PC-3 (cell line): ENCODE measurements at regions not wholly inside any gene's neighbourhood (a gene's known extent, or its start where the extent isn't known, plus 50 kb on each side); places are given as distances from the start of the nearest gene placed in this dataset.

ENCODE experiments used
- ATAC-seq: fragments of 200-7000 bp; cut with Tn5 transposase; 2 replicates; pipeline ENCODE4 v1.9.1; 2020; ENCODE audit warnings: mild to moderate bottlenecking, moderate library complexity
- BruUV-seq: library from RNA; stranded (reverse); fragments of 400-500 nt; replicated peaks from 2 replicates; lab custom pipeline; 2021; lab: Mats Ljungman, UMichigan
- CTCF ChIA-PET: fragments of 300-600 bp; sonication (Branson Sonifier 250); formaldehyde crosslinking; loops from one replicate; lab custom pipeline; 2022; ENCODE audit warnings: antibody characterized with exemption; lab: Charles Lee
- POLR2A ChIA-PET: fragments of 300-600 bp; sonication (Branson Sonifier 250); formaldehyde crosslinking; loops from one replicate; lab custom pipeline; 2022; ENCODE audit warnings: antibody characterized with exemption; ENCODE audit not compliant: unreplicated experiment; lab: Charles Lee
- DNase-seq: peaks from one replicate; pipeline ENCODE4 v3.0.0-alpha.2; 2015
- H2AFZ ChIP-seq: fragments of 300-600 bp; sonication (generic); 2 replicates; pipeline ENCODE4 v1.6.0; 2016; ENCODE audit warnings: antibody characterized with exemption, low read length
- H3F3A ChIP-seq: fragments of 300-600 bp; sonication (generic); one replicate; pipeline ENCODE4 v1.6.0; 2017; ENCODE audit warnings: antibody characterized with exemption, low read length, control low read depth, mild to moderate bottlenecking; ENCODE audit not compliant: unreplicated experiment
- H3K27ac ChIP-seq: fragments of 300-600 bp; sonication (generic); 2 replicates; pipeline ENCODE4 v1.5.1; 2016; ENCODE audit warnings: mild to moderate bottlenecking, low read length
- H3K27me3 ChIP-seq: fragments of 300-600 bp; sonication (generic); 2 replicates; pipeline ENCODE4 v1.6.1; 2016; ENCODE audit warnings: low read length, mixed read lengths
- H3K36me3 ChIP-seq: fragments of 300-600 bp; sonication (generic); 2 replicates; pipeline ENCODE4 v1.6.1; 2016; ENCODE audit warnings: low read depth, mixed run types, low read length, mixed read lengths
- H3K4me1 ChIP-seq: fragments of 300-600 bp; sonication (generic); 2 replicates; pipeline ENCODE4 v1.5.1; 2016; ENCODE audit warnings: low read length; ENCODE audit not compliant: insufficient read depth
- H3K4me2 ChIP-seq: fragments of 300-600 bp; sonication (generic); 2 replicates; pipeline ENCODE4 v1.6.0; 2016; ENCODE audit warnings: low read length
- H3K4me3 ChIP-seq: fragments of 300-600 bp; sonication (generic); 2 replicates; pipeline ENCODE4 v1.5.1; 2016; ENCODE audit warnings: mild to moderate bottlenecking, low read length, mixed read lengths
- H3K79me2 ChIP-seq: fragments of 300-600 bp; sonication (generic); 2 replicates; pipeline ENCODE4 v1.6.1; 2017; ENCODE audit warnings: low read length, mixed read lengths
- H3K9ac ChIP-seq: fragments of 300-600 bp; sonication (generic); 2 replicates; pipeline ENCODE4 v1.6.0; 2016; ENCODE audit warnings: mild to moderate bottlenecking, low read length
- H3K9me2 ChIP-seq: fragments of 300-600 bp; sonication (generic); replicated peaks from 2 replicates; pipeline ENCODE4 v1.6.1; 2016; ENCODE audit warnings: mixed run types, low read length, mixed read lengths
- H3K9me3 ChIP-seq: fragments of 300-600 bp; sonication (generic); 2 replicates; pipeline ENCODE4 v1.6.1; 2016; ENCODE audit warnings: low read length, mixed read lengths
- H4K20me1 ChIP-seq: fragments of 300-600 bp; sonication (generic); 2 replicates; pipeline ENCODE4 v1.6.1; 2016; ENCODE audit warnings: low read length, mixed read lengths
- CTCF ChIP-seq: fragments of 300-600 bp; sonication (generic); conservative IDR thresholded peaks from 2 replicates; pipeline ENCODE4 v1.5.1; 2017; ENCODE audit warnings: antibody characterized with exemption, low read depth, mild to moderate bottlenecking, low read length
- EZH2 ChIP-seq: fragments of 300-600 bp; sonication (generic); IDR thresholded peaks from one replicate; pipeline ENCODE4 v1.6.1; 2017; ENCODE audit warnings: antibody characterized with exemption, mild to moderate bottlenecking, low read length; ENCODE audit not compliant: unreplicated experiment
- EZH2phosphoT487 ChIP-seq: fragments of 300-600 bp; sonication (generic); IDR thresholded peaks from 2 replicates; pipeline ENCODE4 v1.6.1; 2018; ENCODE audit warnings: mild to moderate bottlenecking, antibody characterized with exemption, low read length, borderline replicate concordance
- intact Hi-C: fragments of 100-400 bp; cut with micrococcal nuclease; formaldehyde crosslinking; loops from 2 replicates; pipeline ENCODE4 v1.9.0; 2023

- Histone ChIP-seq H3K4me2 (no peak overlapping the region), H4K20me1 (no peaks in the 10 kb centered on the region), H3F3A (no peaks in the 10 kb centered on the region), H3K4me3 (no peak overlapping the region), H3K27me3 (no peaks in the 10 kb centered on the region), H3K27ac (no peak overlapping the region), H3K9me3 (no peaks in the 10 kb centered on the region), H3K36me3 (no peaks in the 10 kb centered on the region), H3K79me2 (no peaks in the 10 kb centered on the region), H3K4me1 (no peaks in the 10 kb centered on the region), H3K9ac (no peak overlapping the region), H2AFZ (no peak overlapping the region), H3K9me2 (no peaks in the 10 kb centered on the region)
- TF ChIP-seq EZH2 (no peak), CTCF (no peak), EZH2phosphoT487 (no peak)
- ChIA-PET POLR2A (no interaction called here), CTCF (no interaction called here)
- BruUV-seq: no TSS peak
- intact Hi-C loops: no loop called here
- DNase-seq: no peak
- ATAC-seq: no peak
These were observed 685.2 kb upstream of the INTU start for GRCh38 chr4:126947536-126947935.

GRCh38 chr4:126954537-126955291 lies 678.0 kb upstream of the INTU start:
- TF ChIP-seq EZH2: no peak
- TF ChIP-seq CTCF: no peak
- TF ChIP-seq EZH2phosphoT487: no peak
- POLR2A ChIA-PET: no interaction called here

More at GRCh38 chr4:126954537-126955291, 678.0 kb upstream of the INTU start:
- no peaks in the 10 kb centered on the region for H3K4me1 ChIP-seq
- no peaks in the 10 kb centered on the region for H3K27me3 ChIP-seq
- H3K36me3 ChIP-seq: no peaks in the 10 kb centered on the region
- H3K4me2 ChIP-seq: no peak overlapping the region
- CTCF ChIA-PET: no interaction called here
- no peak overlapping the region for H3K4me3 ChIP-seq
- no peaks in the 10 kb centered on the region for H3K9me3 ChIP-seq
- DNase-seq (no peak), ATAC-seq (no peak)
- H2AFZ ChIP-seq: no peak overlapping the region
- no peaks in the 10 kb centered on the region for H4K20me1 ChIP-seq
- H3K9ac ChIP-seq: no peak overlapping the region
- no peak overlapping the region for H3K27ac ChIP-seq
- H3K79me2 ChIP-seq: no peaks in the 10 kb centered on the region
- no peaks in the 10 kb centered on the region for H3K9me2 ChIP-seq
- intact Hi-C loops: loop anchor here (5.0 kb wide), 1 partner anchor 262 kb away; no protein-coding TSS in a partner anchor
- no peaks in the 10 kb centered on the region for H3F3A ChIP-seq
- BruUV-seq: no TSS peak
